HG03571 (cell line): ENCODE measurements at regions not wholly inside any gene's neighbourhood (a gene's known extent, or its start where the extent isn't known, plus 50 kb on each side); places are given as distances from the start of the nearest gene placed in this dataset.

Experiments
- ATAC-seq: cut with Tn5 transposase; IDR thresholded peaks from one replicate; pipeline ENCODE4 v1.9.1; 2021; ENCODE audit not compliant: unreplicated experiment

GRCh38 chr2:67689651-67690050 lies 292.5 kb downstream of the ETAA1 start:
- ATAC-seq = no peak

GRCh38 chr2:67694445-67694844 lies 297.3 kb downstream of the ETAA1 start:
- ATAC-seq = no peak

GRCh38 chr2:67701011-67701410 lies 303.9 kb downstream of the ETAA1 start:
- no peak for ATAC-seq

GRCh38 chr2:67702284-67702683 lies 305.2 kb downstream of the ETAA1 start:
- ATAC-seq = no peak

GRCh38 chr2:67702937-67703336 lies 305.8 kb downstream of the ETAA1 start:
- ATAC-seq = no peak

DNA sequence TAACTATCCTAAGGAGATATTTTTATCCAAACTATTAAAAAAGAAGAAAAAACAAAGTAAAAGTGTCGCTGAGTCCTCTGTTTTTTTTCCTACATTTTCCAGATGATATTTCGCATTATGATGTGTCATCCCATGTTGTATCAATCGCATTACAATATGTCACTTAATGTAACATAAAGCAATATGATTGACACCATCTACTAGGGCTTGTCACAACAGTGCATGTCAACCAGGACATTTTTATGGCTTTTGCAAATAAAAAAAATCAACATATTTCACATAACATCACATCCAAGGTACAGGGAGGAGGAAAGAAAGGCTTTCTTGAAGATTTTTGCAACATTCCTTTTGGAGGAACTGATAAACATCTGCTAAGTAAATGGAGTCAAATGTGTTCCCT lies 308.9 kb downstream of the ETAA1 start:
- ATAC-seq = no peak

DNA sequence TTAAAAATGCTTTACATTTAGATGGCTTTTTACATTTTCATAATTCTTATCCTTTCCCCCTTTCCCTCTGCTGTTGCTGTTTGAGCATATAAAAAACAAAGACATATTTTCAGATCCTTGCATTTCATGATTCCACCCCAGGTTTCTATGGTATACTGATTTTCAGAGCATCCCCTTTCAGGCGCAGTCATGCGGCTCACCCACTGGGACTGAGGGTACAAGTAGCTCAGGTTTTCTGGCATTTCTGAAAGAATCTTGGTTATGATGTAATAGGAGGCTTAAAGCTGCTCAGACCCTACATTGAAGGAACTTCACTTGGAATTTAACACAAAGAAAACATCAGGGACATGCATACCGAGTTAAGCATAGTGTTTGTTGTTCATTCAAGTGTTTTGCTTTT lies 310.8 kb downstream of the ETAA1 start:
- ATAC-seq = no peak

DNA sequence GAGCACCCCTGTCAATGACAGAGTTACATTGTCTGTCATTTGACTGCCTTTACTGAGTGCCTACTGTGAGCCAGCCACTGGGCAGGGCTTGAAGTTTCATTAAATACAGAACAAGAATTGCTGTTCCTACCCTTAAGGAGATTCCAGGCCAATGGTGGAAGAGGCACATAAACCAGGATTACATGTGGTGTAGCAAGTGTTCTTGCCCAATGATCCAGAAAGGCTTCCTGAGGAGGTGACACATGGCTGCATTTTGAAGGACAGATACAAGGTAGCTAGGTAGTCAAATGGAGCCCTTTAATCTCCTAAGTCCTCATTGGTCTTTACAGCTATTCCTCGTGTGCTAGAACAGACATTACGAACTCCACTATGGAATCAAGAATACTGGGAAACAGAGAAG lies 312.7 kb downstream of the ETAA1 start:
- ATAC-seq = no peak

DNA sequence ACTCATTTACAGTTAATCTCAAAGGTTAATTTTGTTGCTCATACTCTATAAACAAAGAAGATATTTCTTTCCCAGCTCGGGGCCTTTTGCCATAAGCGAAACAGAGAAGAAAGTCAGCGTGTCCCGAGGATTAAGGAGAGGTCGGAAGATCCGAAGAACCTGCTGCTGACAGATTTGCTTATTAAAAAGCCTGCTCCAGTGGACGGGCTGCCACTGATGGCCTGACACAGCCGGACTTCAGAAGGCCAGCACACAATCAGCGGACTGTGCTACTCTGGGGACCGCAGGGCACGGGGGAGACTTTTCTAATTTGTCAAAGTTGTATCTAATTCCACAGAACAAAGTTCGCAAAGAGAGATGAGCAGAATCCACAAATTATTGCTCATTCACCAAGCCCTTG lies 315.4 kb downstream of the ETAA1 start:
- ATAC-seq = no peak

DNA sequence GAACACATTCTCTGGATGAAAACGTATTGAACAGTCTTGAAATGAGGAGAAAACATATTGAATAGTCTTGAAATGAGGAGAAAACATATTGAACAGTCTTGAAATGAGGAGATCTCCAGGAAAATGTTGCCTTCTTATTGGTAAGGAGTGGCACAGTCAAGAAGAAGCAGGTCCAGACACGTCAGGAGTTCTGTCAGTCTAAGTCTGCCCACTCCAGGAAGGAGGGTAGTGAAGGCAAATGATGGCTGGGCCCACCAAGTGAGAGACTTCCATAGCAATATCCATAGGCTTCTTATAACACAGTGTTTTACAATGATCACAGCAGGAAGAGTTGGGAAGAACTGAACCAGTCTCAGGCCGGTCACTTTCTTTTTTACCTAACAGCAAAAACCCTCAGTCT lies 316.2 kb downstream of the ETAA1 start:
- no peak for ATAC-seq

DNA sequence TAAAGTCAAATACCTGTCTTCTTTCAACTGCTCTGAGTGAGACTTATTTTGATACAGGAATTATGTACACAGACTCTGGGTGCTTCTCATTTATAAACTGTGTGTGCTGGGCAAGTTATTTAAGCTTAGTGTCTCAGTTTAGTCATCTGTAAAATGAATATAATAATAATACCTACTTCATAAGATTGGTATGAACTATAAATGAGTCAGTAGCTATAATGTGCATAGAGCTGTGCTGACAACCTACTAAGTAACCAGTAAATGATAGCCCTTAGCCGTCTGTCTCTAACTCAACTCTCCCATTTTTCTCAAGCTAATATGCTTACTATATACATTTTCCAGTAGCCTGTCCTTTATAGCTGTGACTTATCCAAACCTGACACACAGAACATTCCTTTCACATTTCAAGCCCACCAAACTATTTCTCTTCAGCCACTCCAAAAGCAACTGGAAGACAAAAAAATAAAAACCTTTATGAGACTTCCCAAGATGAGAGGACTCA lies 319.8 kb downstream of the ETAA1 start:
- no peak for ATAC-seq

DNA sequence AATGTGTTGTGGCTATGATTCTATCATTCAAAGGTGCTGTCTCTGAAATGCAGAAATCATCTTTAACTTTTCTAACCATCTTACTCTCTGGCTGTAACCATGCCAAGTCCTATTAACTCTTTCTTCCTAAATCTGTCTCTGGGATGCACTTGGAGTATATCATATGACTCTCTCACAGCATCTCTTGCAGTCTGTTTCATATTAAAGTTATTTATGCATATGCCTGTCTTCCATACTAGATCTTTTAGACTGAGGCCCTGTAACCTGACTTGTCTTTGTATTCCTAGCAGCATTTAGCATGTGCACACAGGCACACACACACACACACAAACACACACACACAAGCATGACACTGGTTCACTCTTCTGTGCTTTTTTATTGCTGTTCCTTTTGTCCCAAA lies 320.6 kb downstream of the ETAA1 start:
- no peak for ATAC-seq

GRCh38 chr2:67719351-67719750 lies 322.2 kb downstream of the ETAA1 start:
- no peak for ATAC-seq

GRCh38 chr2:67721516-67721915 lies 324.4 kb downstream of the ETAA1 start:
- no peak for ATAC-seq

- no peak for ATAC-seq
These were observed 327.1 kb downstream of the ETAA1 start for GRCh38 chr2:67724261-67724660.

DNA sequence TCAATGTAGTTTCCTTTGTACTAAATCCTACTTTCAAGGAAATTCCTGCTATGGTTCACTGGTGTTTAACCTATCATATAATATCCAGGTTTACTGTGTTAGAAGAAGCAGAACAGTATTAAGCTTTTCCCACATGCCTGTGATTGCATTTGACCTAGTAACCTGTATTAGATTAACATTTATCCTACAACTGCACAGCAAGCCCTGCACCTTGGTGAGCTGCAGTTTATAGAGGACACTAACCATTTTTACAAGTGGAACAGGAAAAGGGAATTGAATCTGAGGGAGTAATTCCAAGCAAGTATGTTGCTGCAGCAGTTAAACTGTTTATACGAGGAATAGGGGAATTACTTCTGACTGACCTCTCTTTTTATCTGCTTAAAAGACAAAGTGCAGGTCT lies 328.6 kb downstream of the ETAA1 start:
- no peak for ATAC-seq

- ATAC-seq = no peak
These were observed 329.3 kb downstream of the ETAA1 start for GRCh38 chr2:67726416-67726815.

GRCh38 chr2:67727131-67727530 lies 330.0 kb downstream of the ETAA1 start:
- no peak for ATAC-seq

GRCh38 chr2:67727623-67728022 lies 330.5 kb downstream of the ETAA1 start:
- ATAC-seq = no peak

DNA sequence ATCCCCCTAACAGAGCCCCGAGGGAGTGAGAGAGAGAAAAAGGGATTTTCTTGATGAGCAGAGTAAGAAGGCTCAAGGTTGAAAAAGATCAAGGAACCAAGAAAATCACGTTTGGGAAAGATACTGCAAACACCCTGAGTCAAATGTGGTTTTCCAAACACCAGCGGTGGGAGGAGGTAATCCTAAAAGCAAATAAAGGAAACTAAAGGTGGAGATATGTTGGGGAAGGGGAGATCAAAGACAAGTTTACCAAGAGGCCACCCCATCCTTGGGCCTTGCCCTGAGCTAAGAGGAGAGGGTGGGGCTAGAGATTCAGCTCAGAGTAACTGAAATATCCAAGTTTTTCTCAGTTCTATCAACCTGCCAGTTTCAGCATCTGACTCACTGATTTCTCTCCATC lies 332.3 kb downstream of the ETAA1 start:
- no peak for ATAC-seq

DNA sequence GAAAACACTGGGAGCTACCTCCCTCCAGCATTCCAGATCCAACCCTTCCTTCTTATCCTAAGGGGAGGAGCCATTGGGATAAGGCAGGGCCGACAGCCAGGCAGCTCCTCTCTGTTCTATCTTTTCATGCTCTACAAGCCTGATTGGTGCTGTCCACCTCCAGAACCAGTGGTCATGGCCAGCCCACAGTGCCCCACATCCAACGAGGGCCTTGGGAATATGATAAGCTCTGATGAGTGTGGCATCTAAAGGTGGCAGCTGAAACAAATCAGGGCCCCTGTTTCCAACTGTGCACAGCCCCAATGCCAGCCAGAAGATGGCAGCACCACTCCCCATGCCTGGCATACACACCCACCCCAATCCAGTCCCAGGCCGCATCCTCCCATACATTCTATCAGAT lies 329.3 kb downstream of the C1D start:
- no peak for ATAC-seq

- ATAC-seq = no peak
These were observed 310.6 kb downstream of the C1D start for GRCh38 chr2:67752199-67752598.

DNA sequence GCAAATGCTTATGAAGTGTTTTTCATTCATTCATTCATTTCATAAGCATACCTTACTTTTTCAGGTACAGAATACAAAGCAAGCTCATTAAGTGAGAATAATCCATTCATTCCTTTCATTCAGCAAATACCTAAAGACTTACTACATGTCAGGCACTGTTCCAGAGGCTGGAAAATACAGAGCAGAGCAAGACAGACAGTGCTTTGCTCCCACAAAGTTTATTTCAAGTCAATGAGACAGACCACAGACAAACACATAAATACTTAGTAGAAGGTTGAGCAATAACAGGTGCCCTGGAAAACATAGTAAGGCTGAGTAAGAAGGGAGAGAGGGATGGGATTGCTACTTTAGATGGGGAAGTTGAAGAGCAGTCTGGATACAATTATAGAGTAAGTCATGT lies 309.8 kb downstream of the C1D start:
- no peak for ATAC-seq
